ENCODE measurements at regions not wholly inside any gene's neighbourhood (a gene's known extent, or its start where the extent isn't known, plus 50 kb on each side); places are given as distances from the start of the nearest gene placed in this dataset.

DNA sequence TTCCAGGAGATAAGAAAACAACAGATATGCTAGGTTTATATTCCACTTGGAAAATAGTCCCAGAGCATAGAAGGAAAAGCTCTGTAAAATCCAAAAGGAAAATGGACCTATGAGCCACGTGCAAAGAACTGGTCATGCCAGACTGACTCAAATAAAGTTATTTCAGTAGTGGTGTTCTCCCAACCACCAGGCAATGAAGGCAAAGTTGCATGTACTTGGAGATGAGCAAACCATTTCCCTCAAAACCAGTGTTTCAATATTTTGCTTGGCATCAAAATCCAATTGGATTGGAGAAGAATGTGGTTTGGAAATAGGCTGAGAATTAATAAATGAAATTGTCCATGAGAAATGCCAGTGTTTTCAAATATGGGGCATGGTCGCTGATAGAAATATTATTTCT is 237.5 kb downstream of the ICOS start:
- H3K4me3 ChIP-seq (ENCODE audit: low read depth in 1 of 2, low read length in 2 of 2), result no peak overlapping the region
- no peak overlapping the region for H3K9ac ChIP-seq (ENCODE audit: low read length)
- H3K36me3 ChIP-seq (ENCODE audit: insufficient read depth, low read length), result no peaks in the 10 kb centered on the region
- no peaks in the 10 kb centered on the region for H3K4me1 ChIP-seq (ENCODE audit: insufficient read depth, low read length)
- no peaks in the 10 kb centered on the region for H3K9me3 ChIP-seq (ENCODE audit: low read length)
- no peaks in the 10 kb centered on the region for H3K27me3 ChIP-seq (ENCODE audit: control insufficient read depth in 1 of 2, insufficient read depth in 2 of 2, low read length in 2 of 2)
- H3K27ac ChIP-seq (ENCODE audit: low read depth, low read length), result no peak overlapping the region

DNA sequence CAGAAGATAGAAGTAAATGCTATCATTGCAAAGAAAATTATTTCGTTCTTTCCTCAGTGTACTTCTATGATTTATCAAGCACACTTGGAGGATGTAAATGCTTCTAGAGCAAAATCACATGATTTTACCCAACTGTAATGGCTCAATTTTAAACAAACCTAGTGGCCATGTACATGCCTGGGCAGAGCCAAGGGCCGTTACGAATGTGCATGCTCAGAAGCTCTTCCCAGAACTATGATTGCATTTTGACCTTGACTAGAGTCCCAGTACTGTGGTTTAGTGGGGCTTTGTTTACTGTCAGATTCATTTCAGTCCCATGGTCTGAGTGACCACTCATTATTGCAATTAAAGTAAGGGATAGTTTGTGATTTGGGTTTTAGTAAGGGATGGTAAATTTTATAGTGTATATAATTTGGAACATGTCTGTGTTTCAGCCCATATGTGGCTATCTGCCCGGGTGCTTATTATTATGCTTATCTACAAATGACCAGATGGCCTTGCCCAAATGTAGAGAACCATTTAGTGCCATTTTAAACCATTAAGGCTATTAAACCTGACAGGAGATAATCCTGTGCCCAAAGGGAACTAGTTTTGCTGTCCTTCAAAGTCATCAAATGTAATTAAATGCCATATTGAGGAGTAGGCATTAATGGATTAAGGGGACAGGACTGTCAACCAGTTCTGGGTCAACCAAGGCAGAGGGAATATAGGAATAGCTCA is 239.1 kb downstream of the ICOS start:
- Histone ChIP-seq H3K9me3 (ENCODE audit: low read length) (no peaks in the 10 kb centered on the region), H3K4me1 (ENCODE audit: insufficient read depth, low read length) (no peaks in the 10 kb centered on the region), H3K4me3 (ENCODE audit: low read depth in 1 of 2, low read length in 2 of 2) (no peak overlapping the region), H3K27me3 (ENCODE audit: control insufficient read depth in 1 of 2, insufficient read depth in 2 of 2, low read length in 2 of 2) (no peaks in the 10 kb centered on the region), H3K27ac (ENCODE audit: low read depth, low read length) (no peak overlapping the region), H3K9ac (ENCODE audit: low read length) (no peak overlapping the region), H3K36me3 (ENCODE audit: insufficient read depth, low read length) (no peaks in the 10 kb centered on the region)

DNA sequence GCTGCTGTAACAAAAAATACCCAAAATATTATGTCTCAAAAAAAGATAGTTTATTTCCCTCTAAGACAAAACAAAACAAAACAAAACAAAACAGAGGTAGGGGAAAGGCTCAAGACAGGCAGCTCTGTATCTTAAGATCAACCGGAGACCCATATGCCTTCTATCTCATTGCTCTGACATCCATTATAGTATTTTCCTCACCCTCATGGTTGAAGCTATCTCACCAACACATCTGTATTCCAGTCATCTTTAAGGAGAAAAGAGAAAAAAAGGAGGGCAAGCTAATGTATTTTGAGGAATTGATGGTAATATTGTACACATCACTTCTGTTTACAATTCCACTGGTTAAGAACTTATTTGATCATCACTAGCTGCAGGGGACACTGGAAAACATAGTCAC is 239.7 kb downstream of the ICOS start:
- H3K27ac ChIP-seq (ENCODE audit: low read depth, low read length), result no peak overlapping the region

DNA sequence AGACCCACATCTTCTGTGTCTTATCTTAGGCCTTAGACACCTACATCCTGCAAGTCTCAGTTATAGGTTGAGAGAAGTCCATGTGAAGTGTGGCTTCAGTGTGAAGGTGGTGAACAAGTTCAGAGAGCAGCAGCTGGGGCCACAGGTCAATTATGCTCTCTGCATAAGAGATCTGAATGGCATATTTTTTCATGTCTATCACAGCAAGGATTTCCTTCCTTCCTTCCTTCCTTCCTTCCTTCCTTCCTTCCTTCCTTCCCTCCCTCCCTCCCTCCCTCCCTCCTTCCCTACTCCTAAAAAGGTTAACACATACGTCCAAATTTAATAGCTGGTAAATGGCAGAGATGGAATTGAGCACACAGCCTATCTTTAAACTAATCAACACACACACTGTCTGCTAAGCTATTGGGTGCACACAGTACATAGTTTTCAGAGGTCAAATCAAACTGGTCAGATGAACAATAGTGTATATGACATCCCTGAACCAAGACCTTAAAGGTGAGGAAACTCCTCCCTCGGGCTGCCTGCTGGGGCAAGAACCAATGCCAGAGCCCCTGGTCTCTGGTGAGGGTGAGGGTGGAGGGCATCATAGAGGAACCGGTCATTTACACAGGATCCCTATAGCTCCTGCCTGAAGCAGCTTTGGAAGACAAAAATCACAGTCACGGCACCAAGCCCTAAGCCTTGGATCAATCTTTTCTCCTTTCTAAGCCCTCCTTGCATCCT is 240.9 kb downstream of the ICOS start:
- Histone ChIP-seq H3K9me3 (ENCODE audit: low read length) (no peaks in the 10 kb centered on the region), H3K4me3 (ENCODE audit: low read depth in 1 of 2, low read length in 2 of 2) (no peak overlapping the region), H3K4me1 (ENCODE audit: insufficient read depth, low read length) (no peaks in the 10 kb centered on the region), H3K9ac (ENCODE audit: low read length) (no peak overlapping the region), H3K27ac (ENCODE audit: low read depth, low read length) (no peak overlapping the region), H3K36me3 (ENCODE audit: insufficient read depth, low read length) (no peaks in the 10 kb centered on the region), H3K27me3 (ENCODE audit: control insufficient read depth in 1 of 2, insufficient read depth in 2 of 2, low read length in 2 of 2) (no peaks in the 10 kb centered on the region)

More for the DNA sequence above, 239.7 kb downstream of the ICOS start:
- no peaks in the 10 kb centered on the region for H3K27me3 ChIP-seq (ENCODE audit: control insufficient read depth in 1 of 2, insufficient read depth in 2 of 2, low read length in 2 of 2)
- no peaks in the 10 kb centered on the region for H3K4me1 ChIP-seq (ENCODE audit: insufficient read depth, low read length)
- no peak overlapping the region for H3K4me3 ChIP-seq (ENCODE audit: low read depth in 1 of 2, low read length in 2 of 2)
- no peaks in the 10 kb centered on the region for H3K36me3 ChIP-seq (ENCODE audit: insufficient read depth, low read length)
- H3K9ac ChIP-seq (ENCODE audit: low read length), result no peak overlapping the region
- H3K9me3 ChIP-seq (ENCODE audit: low read length), result no peaks in the 10 kb centered on the region

DNA sequence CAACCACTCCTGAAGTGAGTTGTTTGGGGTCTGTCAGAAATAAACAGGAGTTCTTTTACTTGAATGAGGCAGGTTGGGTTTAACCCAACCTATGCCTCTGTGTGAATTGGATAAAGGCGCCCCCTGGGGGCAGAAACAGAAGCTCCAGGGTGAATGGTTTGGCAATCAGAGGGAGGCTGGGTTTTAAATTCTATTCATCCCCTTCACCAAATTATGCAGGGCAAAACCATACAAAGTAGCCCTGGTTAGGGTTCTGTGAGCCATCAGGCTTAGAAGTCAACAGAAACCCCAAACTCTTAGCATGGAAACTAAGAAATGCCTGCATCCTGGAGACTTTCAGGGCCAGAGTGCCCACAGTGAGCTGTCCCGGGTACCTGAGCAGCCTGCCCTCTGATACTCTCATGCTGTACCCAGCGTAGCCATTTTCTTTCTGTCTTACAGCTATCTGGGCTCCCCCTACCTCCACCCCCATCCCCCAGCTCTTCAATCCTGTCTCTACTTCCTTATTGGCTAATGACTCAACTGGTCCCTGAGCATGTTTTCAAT is 241.5 kb downstream of the ICOS start:
- Histone ChIP-seq H3K9ac (ENCODE audit: low read length) (no peak overlapping the region), H3K27ac (ENCODE audit: low read depth, low read length) (no peak overlapping the region), H3K9me3 (ENCODE audit: low read length) (no peaks in the 10 kb centered on the region), H3K4me1 (ENCODE audit: insufficient read depth, low read length) (no peaks in the 10 kb centered on the region), H3K27me3 (ENCODE audit: control insufficient read depth in 1 of 2, insufficient read depth in 2 of 2, low read length in 2 of 2) (no peaks in the 10 kb centered on the region), H3K36me3 (ENCODE audit: insufficient read depth, low read length) (no peaks in the 10 kb centered on the region), H3K4me3 (ENCODE audit: low read depth in 1 of 2, low read length in 2 of 2) (no peak overlapping the region)

DNA sequence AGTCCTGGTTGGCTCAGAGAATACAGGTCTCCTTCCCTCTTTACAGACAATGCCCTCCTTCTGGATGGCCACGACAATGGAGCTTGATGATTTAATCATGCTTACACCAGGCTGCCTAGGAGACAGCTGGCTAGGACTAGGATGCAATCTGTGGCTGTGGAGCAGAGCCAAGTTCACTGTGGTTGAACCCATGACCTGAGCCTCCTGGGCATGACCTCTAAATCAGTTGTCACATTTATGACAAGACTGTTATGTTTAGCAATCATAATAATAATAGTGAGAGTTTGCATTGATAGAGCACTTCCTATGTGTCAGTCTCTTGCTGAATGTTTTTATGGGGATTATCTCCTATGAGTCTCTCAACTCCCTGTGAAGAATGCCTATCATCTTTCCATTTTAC is 244.1 kb downstream of the ICOS start:
- Histone ChIP-seq H3K27me3 (ENCODE audit: control insufficient read depth in 1 of 2, insufficient read depth in 2 of 2, low read length in 2 of 2) (no peaks in the 10 kb centered on the region), H3K9me3 (ENCODE audit: low read length) (no peaks in the 10 kb centered on the region)

DNA sequence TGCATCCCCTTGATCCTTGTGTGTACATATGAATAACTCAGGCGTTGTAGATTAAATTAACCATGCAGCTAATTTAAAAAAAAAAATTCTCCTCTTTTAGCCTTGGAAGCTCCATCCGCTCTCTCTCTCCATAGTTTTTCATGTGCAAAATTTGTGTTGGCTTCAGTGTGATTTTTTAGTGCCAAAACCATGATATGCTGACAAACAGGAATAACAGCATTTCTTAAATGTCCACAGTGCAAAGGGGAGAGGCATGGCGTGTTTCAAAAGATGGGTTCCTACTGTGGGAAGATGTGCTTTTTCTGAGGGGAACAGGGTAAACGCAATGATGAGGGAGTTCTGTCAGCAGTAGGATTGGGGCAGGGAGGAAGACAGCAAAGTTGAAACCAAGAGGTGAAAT is 247.0 kb downstream of the ICOS start:
- no peaks in the 10 kb centered on the region for H3K4me1 ChIP-seq (ENCODE audit: insufficient read depth, low read length)

More for the DNA sequence above, 244.1 kb downstream of the ICOS start:
- no peaks in the 10 kb centered on the region for H3K4me1 ChIP-seq (ENCODE audit: insufficient read depth, low read length)
- no peaks in the 10 kb centered on the region for H3K36me3 ChIP-seq (ENCODE audit: insufficient read depth, low read length)
- no peak overlapping the region for H3K27ac ChIP-seq (ENCODE audit: low read depth, low read length)
- H3K4me3 ChIP-seq (ENCODE audit: low read depth in 1 of 2, low read length in 2 of 2), result no peak overlapping the region
- H3K9ac ChIP-seq (ENCODE audit: low read length), result no peak overlapping the region

DNA sequence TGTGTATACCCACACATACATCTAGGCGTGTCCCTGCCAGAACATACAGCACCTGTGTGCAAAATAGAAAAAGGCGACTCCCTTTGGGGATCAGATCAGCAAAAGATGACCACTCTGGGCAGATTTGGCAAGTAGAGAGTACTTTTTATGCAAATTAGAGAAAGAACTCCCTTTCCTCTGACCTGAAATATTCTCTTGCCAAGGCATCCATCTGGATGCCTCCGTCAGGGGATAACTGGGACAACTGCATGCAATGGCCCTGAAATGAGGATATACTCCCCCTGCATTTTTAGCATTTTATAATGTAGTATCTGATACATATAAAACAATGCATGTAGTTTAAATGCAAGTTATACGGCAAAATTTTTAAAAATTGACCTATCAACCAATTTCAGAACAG is 247.7 kb downstream of the ICOS start:
- Histone ChIP-seq H3K4me3 (ENCODE audit: low read depth in 1 of 2, low read length in 2 of 2) (no peak overlapping the region), H3K27me3 (ENCODE audit: control insufficient read depth in 1 of 2, insufficient read depth in 2 of 2, low read length in 2 of 2) (no peaks in the 10 kb centered on the region), H3K9ac (ENCODE audit: low read length) (no peak overlapping the region)

More for the DNA sequence above, 247.0 kb downstream of the ICOS start:
- no peaks in the 10 kb centered on the region for H3K36me3 ChIP-seq (ENCODE audit: insufficient read depth, low read length)
- no peak overlapping the region for H3K27ac ChIP-seq (ENCODE audit: low read depth, low read length)
- no peak overlapping the region for H3K4me3 ChIP-seq (ENCODE audit: low read depth in 1 of 2, low read length in 2 of 2)
- no peaks in the 10 kb centered on the region for H3K9me3 ChIP-seq (ENCODE audit: low read length)
- H3K9ac ChIP-seq (ENCODE audit: low read length), result no peak overlapping the region
- H3K27me3 ChIP-seq (ENCODE audit: control insufficient read depth in 1 of 2, insufficient read depth in 2 of 2, low read length in 2 of 2), result no peaks in the 10 kb centered on the region

DNA sequence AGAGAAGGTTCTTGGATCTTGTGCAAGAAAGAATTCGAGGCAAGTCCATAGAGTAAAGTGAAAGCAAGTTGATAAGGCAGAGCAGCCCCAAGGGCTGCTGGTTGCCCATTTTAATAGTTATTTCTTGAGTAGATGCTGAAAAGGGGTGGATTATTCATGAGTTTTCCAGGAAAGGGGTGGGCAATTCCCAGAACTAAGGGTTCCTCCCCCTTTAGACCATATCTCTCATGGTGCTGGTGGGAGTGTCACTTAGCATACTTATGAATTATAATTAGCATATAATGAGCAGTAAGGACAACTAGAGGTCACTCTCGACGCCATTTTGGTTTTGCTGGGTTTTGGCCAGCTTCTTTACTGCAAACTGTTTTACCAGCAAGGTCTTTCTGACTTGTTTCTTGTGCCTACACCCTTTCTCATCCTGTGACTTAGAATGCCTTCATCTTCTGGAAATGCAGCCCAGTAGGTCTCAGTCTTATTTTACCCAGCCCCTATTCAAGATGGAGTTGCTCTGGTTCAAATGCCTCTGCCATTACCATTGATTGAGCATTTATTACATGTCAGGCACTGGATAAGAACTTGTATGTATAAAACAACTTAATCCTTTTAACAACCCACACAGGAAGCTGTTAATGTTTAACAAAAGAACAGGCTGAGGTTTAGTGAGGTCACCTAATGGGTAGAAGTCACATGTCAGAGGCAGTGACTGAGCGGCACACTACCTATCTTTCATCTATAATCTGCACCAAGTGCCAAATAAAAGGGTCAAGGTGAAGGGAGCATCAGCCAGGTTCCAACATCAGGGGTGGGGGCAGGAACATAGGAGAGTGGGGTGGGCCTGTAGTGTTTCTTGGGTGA is 250.9 kb downstream of the ICOS start:
- no peaks in the 10 kb centered on the region for H3K4me1 ChIP-seq (ENCODE audit: insufficient read depth, low read length)
- no peaks in the 10 kb centered on the region for H3K9me3 ChIP-seq (ENCODE audit: low read length)
- no peak overlapping the region for H3K9ac ChIP-seq (ENCODE audit: low read length)
- no peaks in the 10 kb centered on the region for H3K36me3 ChIP-seq (ENCODE audit: insufficient read depth, low read length)
- no peak overlapping the region for H3K4me3 ChIP-seq (ENCODE audit: low read depth in 1 of 2, low read length in 2 of 2)
- no peak overlapping the region for H3K27ac ChIP-seq (ENCODE audit: low read depth, low read length)
- H3K27me3 ChIP-seq (ENCODE audit: control insufficient read depth in 1 of 2, insufficient read depth in 2 of 2, low read length in 2 of 2), result no peaks in the 10 kb centered on the region

More for the DNA sequence above, 247.7 kb downstream of the ICOS start:
- Histone ChIP-seq H3K4me1 (ENCODE audit: insufficient read depth, low read length) (no peaks in the 10 kb centered on the region), H3K36me3 (ENCODE audit: insufficient read depth, low read length) (no peaks in the 10 kb centered on the region), H3K9me3 (ENCODE audit: low read length) (no peaks in the 10 kb centered on the region), H3K27ac (ENCODE audit: low read depth, low read length) (no peak overlapping the region)

DNA sequence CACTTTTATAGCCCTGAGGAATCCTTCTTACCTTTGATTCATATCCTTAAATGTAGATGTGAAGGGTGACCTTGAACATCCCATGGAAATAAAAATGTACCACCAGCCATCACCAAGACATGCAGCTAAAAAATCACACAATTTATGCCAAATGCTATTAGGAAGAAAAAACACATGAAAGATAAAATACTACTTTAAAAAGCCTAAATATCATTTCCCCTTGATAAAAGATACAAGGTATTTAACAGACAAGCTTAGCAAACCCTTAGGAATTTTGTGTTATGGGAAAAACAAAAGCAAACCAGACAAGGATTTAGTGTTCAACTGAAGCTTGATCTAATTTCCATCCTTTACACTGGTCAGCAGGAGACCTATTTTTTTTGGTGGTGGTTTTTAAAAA is 255.0 kb downstream of the ICOS start:
- Histone ChIP-seq H3K36me3 (ENCODE audit: insufficient read depth, low read length) (no peaks in the 10 kb centered on the region), H3K27me3 (ENCODE audit: control insufficient read depth in 1 of 2, insufficient read depth in 2 of 2, low read length in 2 of 2) (no peaks in the 10 kb centered on the region), H3K4me3 (ENCODE audit: low read depth in 1 of 2, low read length in 2 of 2) (no peak overlapping the region), H3K9ac (ENCODE audit: low read length) (no peak overlapping the region), H3K27ac (ENCODE audit: low read depth, low read length) (no peak overlapping the region), H3K4me1 (ENCODE audit: insufficient read depth, low read length) (no peaks in the 10 kb centered on the region), H3K9me3 (ENCODE audit: low read length) (no peaks in the 10 kb centered on the region)

DNA sequence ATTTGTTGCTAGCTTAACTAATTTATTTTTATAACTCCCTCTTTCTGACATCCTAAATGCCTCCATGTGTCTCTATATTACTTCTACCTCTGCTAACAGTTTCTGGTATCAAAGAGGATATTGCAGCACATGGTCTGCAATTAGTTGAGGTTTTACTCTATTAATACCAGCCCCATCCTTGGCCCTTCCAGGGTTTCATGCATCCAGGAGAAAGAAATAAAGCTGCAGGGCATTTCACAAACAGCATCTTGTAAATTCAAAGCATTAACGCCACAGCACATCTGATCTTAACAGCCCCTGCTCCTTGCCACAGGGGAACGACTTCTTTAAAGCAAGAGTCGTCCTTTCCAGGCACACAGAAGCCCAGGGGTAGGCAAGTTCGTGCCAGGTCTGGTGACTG is 258.9 kb downstream of the ICOS start:
- Histone ChIP-seq H3K9me3 (ENCODE audit: low read length) (no peaks in the 10 kb centered on the region), H3K27me3 (ENCODE audit: control insufficient read depth in 1 of 2, insufficient read depth in 2 of 2, low read length in 2 of 2) (no peaks in the 10 kb centered on the region), H3K36me3 (ENCODE audit: insufficient read depth, low read length) (no peaks in the 10 kb centered on the region), H3K4me3 (ENCODE audit: low read depth in 1 of 2, low read length in 2 of 2) (no peak overlapping the region), H3K9ac (ENCODE audit: low read length) (no peak overlapping the region), H3K4me1 (ENCODE audit: insufficient read depth, low read length) (no peaks in the 10 kb centered on the region), H3K27ac (ENCODE audit: low read depth, low read length) (no peak overlapping the region)
